ENCODE measurements at regions not wholly inside any gene's neighbourhood (a gene's known extent, or its start where the extent isn't known, plus 50 kb on each side); places are given as distances from the start of the nearest gene placed in this dataset.

DNA sequence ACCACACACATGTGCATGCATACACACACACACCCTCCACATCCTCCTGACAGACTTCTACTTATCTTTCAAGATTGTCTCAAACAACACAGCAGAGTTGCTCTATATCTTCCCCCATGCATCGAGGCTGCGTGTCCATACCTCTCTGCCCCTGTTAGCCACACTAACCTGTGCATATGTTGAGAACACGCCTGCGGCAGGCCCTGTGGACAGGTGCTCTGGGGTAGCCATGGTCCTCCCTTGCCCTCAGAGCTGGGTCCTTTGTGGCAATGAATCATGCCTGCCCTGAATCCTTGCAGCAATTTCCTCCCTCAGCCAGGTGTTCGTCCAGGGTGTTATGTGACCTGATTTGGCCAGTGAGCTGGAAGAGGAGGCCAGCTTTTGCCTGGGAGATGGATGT, 213.3 kb downstream of the KATNAL1 start:
- in situ Hi-C loops (cut with MboI; ENCODE audit: low sequenced_read_pairs in 4 of 4) (no loop called here), intact Hi-C loops (cut with DNase I; ENCODE audit: low total_unique reads) (no loop called here)
- TF ChIP-seq, protein P1, sequence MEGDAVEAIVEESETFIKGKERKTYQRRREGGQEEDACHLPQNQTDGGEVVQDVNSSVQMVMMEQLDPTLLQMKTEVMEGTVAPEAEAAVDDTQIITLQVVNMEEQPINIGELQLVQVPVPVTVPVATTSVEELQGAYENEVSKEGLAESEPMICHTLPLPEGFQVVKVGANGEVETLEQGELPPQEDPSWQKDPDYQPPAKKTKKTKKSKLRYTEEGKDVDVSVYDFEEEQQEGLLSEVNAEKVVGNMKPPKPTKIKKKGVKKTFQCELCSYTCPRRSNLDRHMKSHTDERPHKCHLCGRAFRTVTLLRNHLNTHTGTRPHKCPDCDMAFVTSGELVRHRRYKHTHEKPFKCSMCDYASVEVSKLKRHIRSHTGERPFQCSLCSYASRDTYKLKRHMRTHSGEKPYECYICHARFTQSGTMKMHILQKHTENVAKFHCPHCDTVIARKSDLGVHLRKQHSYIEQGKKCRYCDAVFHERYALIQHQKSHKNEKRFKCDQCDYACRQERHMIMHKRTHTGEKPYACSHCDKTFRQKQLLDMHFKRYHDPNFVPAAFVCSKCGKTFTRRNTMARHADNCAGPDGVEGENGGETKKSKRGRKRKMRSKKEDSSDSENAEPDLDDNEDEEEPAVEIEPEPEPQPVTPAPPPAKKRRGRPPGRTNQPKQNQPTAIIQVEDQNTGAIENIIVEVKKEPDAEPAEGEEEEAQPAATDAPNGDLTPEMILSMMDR (IDR thresholded peaks at IDR 0.05 in 4 of 5, conservative IDR thresholded peaks at IDR 0.05 in 1 of 5), result no peak
- TF ChIP-seq POLR2A (IDR thresholded peaks at IDR 0.05), result no peak
- H3K27ac ChIP-seq, result no peak overlapping the region
- H3K4me3 ChIP-seq, result no peak overlapping the region
- H3K9me3 ChIP-seq, result no peaks in the 10 kb centered on the region
- H3K36me3 ChIP-seq, result no peaks in the 10 kb centered on the region
- H3K4me1 ChIP-seq, result no peaks in the 10 kb centered on the region
- ATAC-seq, result no peak
- no peaks in the 10 kb centered on the region for H3K27me3 ChIP-seq
- DNase-seq, result no peak

DNA sequence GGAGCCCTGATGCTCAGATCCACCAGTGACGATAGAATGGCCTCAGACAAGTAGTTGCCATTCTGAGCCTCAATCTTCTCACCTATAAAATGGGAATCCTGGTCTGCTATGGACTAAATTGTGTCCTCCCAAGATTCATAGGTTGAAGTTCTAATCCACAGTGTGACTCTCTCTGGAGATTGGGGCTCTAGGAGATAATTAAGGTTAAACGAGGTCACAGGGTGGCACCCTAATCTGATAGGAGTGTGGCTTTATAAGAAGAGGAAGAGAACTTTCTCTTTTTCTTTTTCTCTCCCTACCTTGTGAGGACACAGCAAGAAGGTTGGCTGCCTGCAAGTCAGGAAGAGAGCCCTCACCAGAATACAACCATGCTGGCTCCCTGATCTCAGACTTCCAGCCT, 214.1 kb downstream of the KATNAL1 start:
- TF ChIP-seq, protein P1 (IDR thresholded peaks at IDR 0.05 in 4 of 5, conservative IDR thresholded peaks at IDR 0.05 in 1 of 5), result no peak
- no peak for TF ChIP-seq POLR2A (IDR thresholded peaks at IDR 0.05)
- H3K4me1 ChIP-seq, result no peaks in the 10 kb centered on the region
- H3K27ac ChIP-seq, result no peak overlapping the region
- no peaks in the 10 kb centered on the region for H3K9me3 ChIP-seq
- in situ Hi-C loops (cut with MboI; ENCODE audit: low sequenced_read_pairs in 4 of 4) (no loop called here), intact Hi-C loops (cut with DNase I; ENCODE audit: low total_unique reads) (no loop called here)
- no peaks in the 10 kb centered on the region for H3K27me3 ChIP-seq
- ATAC-seq, result no peak
- DNase-seq, result no peak
- no peak overlapping the region for H3K4me3 ChIP-seq
- no peaks in the 10 kb centered on the region for H3K36me3 ChIP-seq

DNA sequence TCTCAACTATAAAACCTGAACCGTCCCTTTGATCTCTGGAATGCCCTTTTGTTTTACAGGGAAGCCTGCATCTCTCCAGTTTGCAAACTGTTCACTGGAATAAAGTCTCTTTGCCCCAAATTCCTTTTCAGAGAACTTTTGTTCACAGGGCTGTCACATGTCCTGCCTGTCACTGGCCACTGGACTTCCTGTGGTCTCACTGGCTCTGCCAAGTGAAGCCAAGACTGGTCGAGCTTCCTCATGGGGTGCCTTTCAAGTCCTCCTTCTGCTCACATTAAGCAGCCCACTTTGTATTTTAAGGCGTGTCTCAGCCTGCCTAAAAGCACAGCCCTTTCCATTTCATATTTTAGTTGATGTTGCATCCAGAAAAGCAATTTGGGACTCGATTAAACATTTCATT, 215.7 kb downstream of the KATNAL1 start:
- Histone ChIP-seq H3K27me3 (no peaks in the 10 kb centered on the region), H3K4me3 (no peak overlapping the region), H3K36me3 (no peaks in the 10 kb centered on the region), H3K27ac (no peak overlapping the region), H3K9me3 (no peaks in the 10 kb centered on the region), H3K4me1 (no peaks in the 10 kb centered on the region)
- intact Hi-C loops (cut with DNase I; ENCODE audit: low total_unique reads) (no loop called here), in situ Hi-C loops (cut with MboI; ENCODE audit: low sequenced_read_pairs in 4 of 4) (no loop called here)
- no peak for ATAC-seq
- no peak for TF ChIP-seq POLR2A (IDR thresholded peaks at IDR 0.05)
- TF ChIP-seq, protein P1 (IDR thresholded peaks at IDR 0.05 in 4 of 5, conservative IDR thresholded peaks at IDR 0.05 in 1 of 5), result no peak
- DNase-seq, result no peak

DNA sequence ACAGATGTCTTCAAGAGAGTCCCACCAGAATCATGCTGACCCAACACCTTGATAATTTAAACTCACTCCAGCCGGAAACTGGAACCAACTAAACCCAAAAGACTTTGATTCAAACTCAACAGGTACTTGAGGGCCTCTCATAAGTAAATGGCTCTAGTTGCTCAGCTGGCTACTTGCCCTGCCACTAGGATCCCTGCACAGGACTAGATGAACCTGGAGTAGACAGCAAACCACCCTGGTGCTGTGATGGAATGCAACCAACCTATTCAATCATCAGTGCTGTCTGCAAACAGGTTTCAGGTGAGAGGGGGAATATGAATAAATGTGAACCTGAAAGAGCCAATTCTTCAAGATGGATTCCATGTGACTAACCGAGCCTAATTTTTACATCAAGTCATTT, 216.3 kb downstream of the KATNAL1 start:
- no peak overlapping the region for H3K4me3 ChIP-seq
- no peaks in the 10 kb centered on the region for H3K36me3 ChIP-seq
- no peak overlapping the region for H3K27ac ChIP-seq
- no peaks in the 10 kb centered on the region for H3K9me3 ChIP-seq
- in situ Hi-C loops (cut with MboI; ENCODE audit: low sequenced_read_pairs in 4 of 4), result no loop called here
- DNase-seq (no peak), ATAC-seq (no peak)
- H3K27me3 ChIP-seq, result no peaks in the 10 kb centered on the region
- TF ChIP-seq, protein P1 (IDR thresholded peaks at IDR 0.05 in 4 of 5, conservative IDR thresholded peaks at IDR 0.05 in 1 of 5), result no peak
- no peak for TF ChIP-seq POLR2A (IDR thresholded peaks at IDR 0.05)
- no peaks in the 10 kb centered on the region for H3K4me1 ChIP-seq
- intact Hi-C loops (cut with DNase I; ENCODE audit: low total_unique reads), result no loop called here

DNA sequence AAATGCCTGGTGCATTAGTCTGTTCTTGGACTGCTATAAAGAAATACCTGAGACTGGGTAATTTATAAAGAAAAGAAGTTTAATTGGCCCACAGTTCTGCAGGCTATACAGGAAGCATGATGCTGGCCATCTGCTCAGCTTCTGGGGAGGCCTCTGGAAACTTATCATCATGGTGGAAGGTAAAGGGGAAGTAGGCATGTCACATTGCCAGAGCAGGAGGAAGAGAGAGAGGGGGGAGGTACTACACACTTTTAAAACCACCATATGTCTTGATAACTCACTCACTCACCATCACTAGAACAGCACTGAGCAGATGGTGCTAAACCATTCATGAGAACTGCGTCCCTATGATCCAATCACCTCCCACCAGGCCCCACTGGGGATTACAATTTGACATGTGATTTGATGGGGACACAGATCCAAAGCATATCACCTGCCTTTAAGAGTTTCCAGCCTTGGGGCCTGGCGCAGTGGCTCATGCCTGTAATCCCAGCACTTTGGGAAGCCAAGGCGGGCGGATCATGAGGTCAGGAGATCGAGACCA, 219.0 kb downstream of the KATNAL1 start:
- ATAC-seq (no peak), DNase-seq (no peak)
- H3K27ac ChIP-seq, result no peak overlapping the region
- H3K4me3 ChIP-seq, result no peak overlapping the region
- H3K36me3 ChIP-seq, result no peaks in the 10 kb centered on the region
- H3K27me3 ChIP-seq, result no peaks in the 10 kb centered on the region
- intact Hi-C loops (cut with DNase I; ENCODE audit: low total_unique reads) (no loop called here), in situ Hi-C loops (cut with MboI; ENCODE audit: low sequenced_read_pairs in 4 of 4) (no loop called here)
- peaks cover 0 to 3% (median 0%) of the 10 kb centered on the region in 3 donors for H3K9me3 ChIP-seq
- TF ChIP-seq, protein P1 (IDR thresholded peaks at IDR 0.05 in 4 of 5, conservative IDR thresholded peaks at IDR 0.05 in 1 of 5), result no peak
- no peak for TF ChIP-seq POLR2A (IDR thresholded peaks at IDR 0.05)
- H3K4me1 ChIP-seq, result no peaks in the 10 kb centered on the region

Data from gastrocnemius medialis (tissue), 4 donors.